ENCODE measurements at regions not wholly inside any gene's neighbourhood (a gene's known extent, or its start where the extent isn't known, plus 50 kb on each side); places are given as distances from the start of the nearest gene placed in this dataset.

DNA sequence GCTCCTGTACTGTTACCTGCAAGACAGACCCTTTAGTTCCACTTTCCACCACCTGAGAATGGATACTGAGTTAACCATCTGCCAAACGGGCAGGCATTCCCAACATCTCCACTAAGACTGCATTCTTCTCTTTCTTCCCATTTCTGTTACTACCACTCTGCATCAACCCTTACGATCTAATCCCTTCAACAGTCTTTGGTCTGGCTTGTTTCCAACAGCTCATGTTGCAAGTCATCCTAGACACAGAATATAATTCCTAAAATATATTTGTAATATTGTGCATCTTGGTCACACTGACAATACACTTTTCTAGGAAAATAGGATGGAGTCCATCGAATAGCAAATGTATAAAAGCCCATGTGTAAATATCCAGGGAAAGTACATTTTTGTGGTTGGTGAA, 166.7 kb downstream of the SIPA1L2 start:
- H3K4me3 ChIP-seq (ENCODE audit: low read depth, low read length): no peak overlapping the region
- peak; percentile 71 for DNase-seq (ENCODE audit: low read depth)
- TF ChIP-seq, protein P1, sequence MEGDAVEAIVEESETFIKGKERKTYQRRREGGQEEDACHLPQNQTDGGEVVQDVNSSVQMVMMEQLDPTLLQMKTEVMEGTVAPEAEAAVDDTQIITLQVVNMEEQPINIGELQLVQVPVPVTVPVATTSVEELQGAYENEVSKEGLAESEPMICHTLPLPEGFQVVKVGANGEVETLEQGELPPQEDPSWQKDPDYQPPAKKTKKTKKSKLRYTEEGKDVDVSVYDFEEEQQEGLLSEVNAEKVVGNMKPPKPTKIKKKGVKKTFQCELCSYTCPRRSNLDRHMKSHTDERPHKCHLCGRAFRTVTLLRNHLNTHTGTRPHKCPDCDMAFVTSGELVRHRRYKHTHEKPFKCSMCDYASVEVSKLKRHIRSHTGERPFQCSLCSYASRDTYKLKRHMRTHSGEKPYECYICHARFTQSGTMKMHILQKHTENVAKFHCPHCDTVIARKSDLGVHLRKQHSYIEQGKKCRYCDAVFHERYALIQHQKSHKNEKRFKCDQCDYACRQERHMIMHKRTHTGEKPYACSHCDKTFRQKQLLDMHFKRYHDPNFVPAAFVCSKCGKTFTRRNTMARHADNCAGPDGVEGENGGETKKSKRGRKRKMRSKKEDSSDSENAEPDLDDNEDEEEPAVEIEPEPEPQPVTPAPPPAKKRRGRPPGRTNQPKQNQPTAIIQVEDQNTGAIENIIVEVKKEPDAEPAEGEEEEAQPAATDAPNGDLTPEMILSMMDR (conservative IDR thresholded peaks at IDR 0.05; ENCODE audit: low read depth, low read length): no peak

DNA sequence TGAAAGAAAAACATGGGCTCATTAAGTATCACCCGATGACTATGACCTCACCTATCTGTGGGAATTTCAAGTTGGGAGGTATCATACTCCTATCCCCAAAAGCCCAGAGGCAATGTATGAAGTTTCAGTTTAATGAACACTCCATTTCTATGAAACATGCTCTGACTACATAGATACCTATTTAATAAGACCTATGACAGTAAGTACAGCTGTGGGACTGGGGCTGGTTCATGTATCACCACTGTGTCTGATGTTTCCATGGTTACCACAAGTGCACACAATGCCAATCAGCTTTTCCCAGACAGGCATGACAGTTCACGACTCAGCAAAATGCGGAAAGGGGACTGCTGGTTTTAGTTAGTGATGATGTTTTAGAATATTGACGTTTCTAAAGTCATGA, 167.7 kb downstream of the SIPA1L2 start:
- no peak overlapping the region for H3K4me3 ChIP-seq (ENCODE audit: low read depth, low read length)
- no peak for DNase-seq (ENCODE audit: low read depth)
- TF ChIP-seq, protein P1 (conservative IDR thresholded peaks at IDR 0.05; ENCODE audit: low read depth, low read length): no peak

DNA sequence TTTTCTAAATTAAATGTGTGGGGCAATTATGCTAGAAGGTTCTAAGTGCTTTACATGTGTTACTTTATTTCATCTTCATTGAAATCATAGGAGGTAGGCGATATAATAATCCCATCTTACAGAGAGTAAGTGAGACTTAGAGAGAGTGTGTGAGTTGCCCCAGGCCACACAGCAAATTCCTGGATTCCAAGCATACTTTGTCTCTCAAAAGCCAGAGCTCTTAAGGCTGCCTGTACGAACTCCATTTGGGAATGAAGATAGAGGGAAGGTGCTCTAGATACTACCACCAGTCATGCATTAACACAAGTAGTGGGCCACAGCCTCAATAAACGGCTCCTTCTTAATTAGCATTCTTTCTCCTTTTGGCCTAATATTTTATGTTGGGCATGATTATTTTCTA, 170.1 kb downstream of the SIPA1L2 start:
- H3K4me3 ChIP-seq (ENCODE audit: low read depth, low read length): no peak overlapping the region
- TF ChIP-seq, protein P1 (conservative IDR thresholded peaks at IDR 0.05; ENCODE audit: low read depth, low read length): no peak
- DNase-seq (ENCODE audit: low read depth): no peak

DNA sequence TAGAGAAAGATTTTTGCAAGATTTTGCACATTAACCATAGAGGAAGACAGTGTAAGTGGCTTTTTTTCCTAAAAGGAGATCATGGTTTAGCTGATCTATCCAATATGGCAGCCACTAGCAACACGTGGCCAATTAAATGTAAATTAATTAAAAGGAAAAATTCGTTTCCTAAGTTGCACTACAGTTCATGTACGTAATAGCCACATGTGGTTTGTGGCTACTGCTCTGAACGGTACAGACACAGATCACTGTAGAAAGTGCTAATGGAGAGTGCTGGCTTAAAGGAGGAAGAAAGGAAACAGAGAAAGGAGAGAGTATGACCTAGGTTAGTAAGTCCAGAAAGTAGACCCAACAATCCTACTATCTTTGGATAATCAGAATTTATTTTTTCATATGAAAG, 170.8 kb downstream of the SIPA1L2 start:
- H3K4me3 ChIP-seq (ENCODE audit: low read depth, low read length): no peak overlapping the region
- TF ChIP-seq, protein P1 (conservative IDR thresholded peaks at IDR 0.05; ENCODE audit: low read depth, low read length): no peak
- no peak for DNase-seq (ENCODE audit: low read depth)

DNA sequence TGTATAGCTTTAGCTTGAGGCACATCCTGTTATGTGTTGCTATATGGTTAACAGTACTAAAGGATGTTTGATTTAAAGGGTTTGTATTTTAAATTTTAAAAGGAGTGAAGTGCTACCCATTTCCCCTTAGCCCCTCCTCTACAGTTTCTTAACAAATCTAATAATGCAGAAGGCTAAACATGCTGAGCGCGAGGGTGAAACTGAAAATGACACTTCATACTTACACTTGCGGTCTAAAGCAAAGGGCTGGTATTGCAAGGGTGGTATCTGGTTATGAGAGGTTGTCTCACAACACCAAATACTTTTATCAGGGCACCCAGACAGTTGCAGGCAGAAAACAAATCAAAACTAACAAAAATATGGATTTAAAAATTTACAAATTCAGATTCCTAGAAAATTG, 172.3 kb downstream of the SIPA1L2 start:
- TF ChIP-seq, protein P1 (conservative IDR thresholded peaks at IDR 0.05; ENCODE audit: low read depth, low read length): no peak
- no peak for DNase-seq (ENCODE audit: low read depth)
- no peak overlapping the region for H3K4me3 ChIP-seq (ENCODE audit: low read depth, low read length)

DNA sequence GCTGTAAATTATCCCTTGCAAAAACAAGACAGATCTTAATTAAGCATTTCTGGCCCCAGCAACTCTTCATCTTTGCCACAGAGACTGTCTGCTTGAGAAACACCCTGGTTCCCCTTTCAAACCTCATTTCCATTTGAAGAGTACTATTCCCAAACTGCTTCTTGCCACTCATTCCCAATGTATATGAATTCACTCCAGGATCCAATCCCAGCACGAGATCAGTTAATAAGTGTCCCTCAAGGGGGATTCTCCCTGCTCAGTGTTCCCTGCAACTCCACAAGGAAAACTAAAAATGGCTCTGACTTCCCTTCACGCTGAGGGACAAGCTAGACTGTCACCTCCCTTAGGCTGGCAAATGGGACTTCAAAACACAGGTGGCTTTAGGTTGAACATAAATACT, 173.2 kb downstream of the SIPA1L2 start:
- no peak overlapping the region for H3K4me3 ChIP-seq (ENCODE audit: low read depth, low read length)
- no peak for DNase-seq (ENCODE audit: low read depth)
- TF ChIP-seq, protein P1 (conservative IDR thresholded peaks at IDR 0.05; ENCODE audit: low read depth, low read length): no peak

DNA sequence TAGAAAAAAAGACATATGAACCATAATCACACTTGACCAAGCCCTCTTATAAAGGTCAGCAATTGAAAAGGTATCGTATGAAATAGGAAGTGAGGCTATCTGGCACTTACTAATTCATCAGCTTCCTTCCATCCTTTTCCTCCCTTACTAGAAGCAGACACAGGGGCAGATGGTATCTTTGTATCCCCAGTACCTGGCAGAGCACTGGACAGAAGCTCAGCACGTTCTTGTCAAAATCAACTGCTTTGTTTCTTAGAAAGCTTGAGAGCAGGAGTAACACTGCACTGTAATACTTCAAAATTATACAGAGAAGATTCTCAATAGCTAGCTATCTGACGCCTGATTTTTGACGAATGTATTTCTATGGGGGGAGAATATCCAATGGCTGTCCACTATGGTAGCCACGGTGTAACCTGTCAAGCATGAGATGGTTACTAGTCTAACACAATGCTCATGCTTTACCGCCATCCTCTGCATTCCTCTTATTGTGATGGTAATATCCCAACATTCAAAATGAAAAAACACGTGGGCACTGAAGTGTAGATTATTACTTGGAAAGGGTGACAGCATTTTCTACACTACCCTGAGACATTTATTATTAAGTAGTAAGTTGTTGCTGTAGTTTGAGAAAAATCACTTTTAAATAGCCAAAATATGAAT, 175.6 kb downstream of the SIPA1L2 start:
- TF ChIP-seq, protein P1 (conservative IDR thresholded peaks at IDR 0.05; ENCODE audit: low read depth, low read length): no peak
- DNase-seq (ENCODE audit: low read depth): no peak
- H3K4me3 ChIP-seq (ENCODE audit: low read depth, low read length): no peak overlapping the region

All from choroid plexus epithelial cell (primary cell).